ENCODE measurements at regions not wholly inside any gene's neighbourhood (a gene's known extent, or its start where the extent isn't known, plus 50 kb on each side); places are given as distances from the start of the nearest gene placed in this dataset.

- Mint-ChIP-seq H3K27me3 (no peaks in the 10 kb centered on the region), H3K4me3 (no peak overlapping the region), H3K36me3 (ENCODE audit: low read depth) (no peaks in the 10 kb centered on the region), H3K9me3 (no peaks in the 10 kb centered on the region), H3K4me1 (ENCODE audit: low read depth) (no peaks in the 10 kb centered on the region), H3K27ac (no peak overlapping the region)
- intact Hi-C loops (cut with micrococcal nuclease) = no loop called here
Observed at GRCh38 chr5:89473196-89473595, 590.2 kb upstream of the MEF2C start.

GRCh38 chr5:89471541-89471940 is 588.6 kb upstream of the MEF2C start:
- H3K4me3 Mint-ChIP-seq = no peak overlapping the region
- intact Hi-C loops (cut with micrococcal nuclease) = no loop called here

GRCh38 chr5:89471115-89471514 is 588.1 kb upstream of the MEF2C start:
- H3K4me1 Mint-ChIP-seq (ENCODE audit: low read depth) = no peaks in the 10 kb centered on the region
- H3K36me3 Mint-ChIP-seq (ENCODE audit: low read depth) = no peaks in the 10 kb centered on the region
- no peaks in the 10 kb centered on the region for H3K9me3 Mint-ChIP-seq
- intact Hi-C loops (cut with micrococcal nuclease) = no loop called here
- H3K4me3 Mint-ChIP-seq = no peak overlapping the region
- H3K27me3 Mint-ChIP-seq = no peaks in the 10 kb centered on the region
- no peak overlapping the region for H3K27ac Mint-ChIP-seq

More at GRCh38 chr5:89471541-89471940, 588.6 kb upstream of the MEF2C start:
- Mint-ChIP-seq H3K36me3 (ENCODE audit: low read depth) (no peaks in the 10 kb centered on the region), H3K27ac (no peak overlapping the region), H3K27me3 (no peaks in the 10 kb centered on the region), H3K4me1 (ENCODE audit: low read depth) (no peaks in the 10 kb centered on the region), H3K9me3 (no peaks in the 10 kb centered on the region)

- H3K9me3 Mint-ChIP-seq = no peaks in the 10 kb centered on the region
- no peaks in the 10 kb centered on the region for H3K4me1 Mint-ChIP-seq (ENCODE audit: low read depth)
- no peaks in the 10 kb centered on the region for H3K27me3 Mint-ChIP-seq
- intact Hi-C loops (cut with micrococcal nuclease) = no loop called here
- no peak overlapping the region for H3K4me3 Mint-ChIP-seq
- H3K36me3 Mint-ChIP-seq (ENCODE audit: low read depth) = no peaks in the 10 kb centered on the region
- H3K27ac Mint-ChIP-seq = no peak overlapping the region
Observed at GRCh38 chr5:89470658-89471057, 587.7 kb upstream of the MEF2C start.

- H3K4me1 Mint-ChIP-seq (ENCODE audit: low read depth) = peaks cover 23% of the 10 kb centered on the region
- H3K9me3 Mint-ChIP-seq = peaks cover 10% of the 10 kb centered on the region
- no peaks in the 10 kb centered on the region for H3K36me3 Mint-ChIP-seq (ENCODE audit: low read depth)
- H3K4me3 Mint-ChIP-seq = no peak overlapping the region
- intact Hi-C loops (cut with micrococcal nuclease) = no loop called here
- H3K27ac Mint-ChIP-seq = peak overlapping the region; percentile 33
- H3K27me3 Mint-ChIP-seq = no peaks in the 10 kb centered on the region
Observed at GRCh38 chr5:89458332-89458656, 575.3 kb upstream of the MEF2C start.

GRCh38 chr5:89457411-89458331 is 574.7 kb upstream of the MEF2C start:
- intact Hi-C loops (cut with micrococcal nuclease) = no loop called here
- Mint-ChIP-seq H3K36me3 (ENCODE audit: low read depth) (no peaks in the 10 kb centered on the region), H3K27me3 (no peaks in the 10 kb centered on the region), H3K4me1 (ENCODE audit: low read depth) (peaks cover 23% of the 10 kb centered on the region), H3K4me3 (no peak overlapping the region), H3K27ac (peak overlapping the region; percentile 33), H3K9me3 (peaks cover 10% of the 10 kb centered on the region)

GRCh38 chr5:89452081-89452480 is 569.1 kb upstream of the MEF2C start:
- H3K27me3 Mint-ChIP-seq = no peaks in the 10 kb centered on the region
- H3K4me1 Mint-ChIP-seq (ENCODE audit: low read depth) = peaks cover 8% of the 10 kb centered on the region
- no peak overlapping the region for H3K27ac Mint-ChIP-seq
- H3K36me3 Mint-ChIP-seq (ENCODE audit: low read depth) = no peaks in the 10 kb centered on the region
- intact Hi-C loops (cut with micrococcal nuclease) = no loop called here
- H3K4me3 Mint-ChIP-seq = no peak overlapping the region
- peaks cover 10% of the 10 kb centered on the region for H3K9me3 Mint-ChIP-seq

- Mint-ChIP-seq H3K36me3 (ENCODE audit: low read depth) (no peaks in the 10 kb centered on the region), H3K4me3 (no peak overlapping the region), H3K27me3 (no peaks in the 10 kb centered on the region), H3K4me1 (ENCODE audit: low read depth) (peaks cover 6% of the 10 kb centered on the region), H3K27ac (no peak overlapping the region), H3K9me3 (peaks cover 10% of the 10 kb centered on the region)
- intact Hi-C loops (cut with micrococcal nuclease) = no loop called here
Observed at GRCh38 chr5:89451263-89451662, 568.3 kb upstream of the MEF2C start.

GRCh38 chr5:89450149-89450538 is 567.2 kb upstream of the MEF2C start:
- H3K36me3 Mint-ChIP-seq (ENCODE audit: low read depth) = no peaks in the 10 kb centered on the region
- no peak overlapping the region for H3K27ac Mint-ChIP-seq
- intact Hi-C loops (cut with micrococcal nuclease) = no loop called here
- no peak overlapping the region for H3K4me3 Mint-ChIP-seq
- H3K9me3 Mint-ChIP-seq = peaks cover 10% of the 10 kb centered on the region
- H3K27me3 Mint-ChIP-seq = no peaks in the 10 kb centered on the region
- H3K4me1 Mint-ChIP-seq (ENCODE audit: low read depth) = peaks cover 5% of the 10 kb centered on the region

- Mint-ChIP-seq H3K4me3 (no peak overlapping the region), H3K9me3 (peaks cover 10% of the 10 kb centered on the region), H3K27ac (no peak overlapping the region), H3K36me3 (ENCODE audit: low read depth) (no peaks in the 10 kb centered on the region), H3K4me1 (ENCODE audit: low read depth) (peaks cover 2% of the 10 kb centered on the region), H3K27me3 (no peaks in the 10 kb centered on the region)
- intact Hi-C loops (cut with micrococcal nuclease) = no loop called here
Observed at GRCh38 chr5:89449392-89450148, 566.6 kb upstream of the MEF2C start.

- Mint-ChIP-seq H3K9me3 (no peaks in the 10 kb centered on the region), H3K27ac (no peak overlapping the region), H3K36me3 (ENCODE audit: low read depth) (no peaks in the 10 kb centered on the region), H3K4me1 (ENCODE audit: low read depth) (peaks cover 12% of the 10 kb centered on the region), H3K4me3 (no peak overlapping the region), H3K27me3 (no peaks in the 10 kb centered on the region)
- intact Hi-C loops (cut with micrococcal nuclease) = no loop called here
Observed at GRCh38 chr5:89447027-89447426, 564.0 kb upstream of the MEF2C start.

- no peaks in the 10 kb centered on the region for H3K9me3 Mint-ChIP-seq
- H3K4me1 Mint-ChIP-seq (ENCODE audit: low read depth) = peaks cover 16% of the 10 kb centered on the region
- H3K27ac Mint-ChIP-seq = no peak overlapping the region
Observed at GRCh38 chr5:89445106-89445745, 562.2 kb upstream of the MEF2C start.

GRCh38 chr5:89444088-89444487 is 561.1 kb upstream of the MEF2C start:
- Mint-ChIP-seq H3K27ac (no peak overlapping the region), H3K27me3 (no peaks in the 10 kb centered on the region), H3K4me1 (ENCODE audit: low read depth) (peaks cover 16% of the 10 kb centered on the region), H3K36me3 (ENCODE audit: low read depth) (no peaks in the 10 kb centered on the region), H3K9me3 (no peaks in the 10 kb centered on the region), H3K4me3 (no peak overlapping the region)
- intact Hi-C loops (cut with micrococcal nuclease) = no loop called here

More at GRCh38 chr5:89445106-89445745, 562.2 kb upstream of the MEF2C start:
- H3K36me3 Mint-ChIP-seq (ENCODE audit: low read depth) = no peaks in the 10 kb centered on the region
- H3K27me3 Mint-ChIP-seq = no peaks in the 10 kb centered on the region
- intact Hi-C loops (cut with micrococcal nuclease) = no loop called here
- H3K4me3 Mint-ChIP-seq = no peak overlapping the region

- peaks cover 16% of the 10 kb centered on the region for H3K4me1 Mint-ChIP-seq (ENCODE audit: low read depth)
- H3K4me3 Mint-ChIP-seq = no peak overlapping the region
- H3K9me3 Mint-ChIP-seq = no peaks in the 10 kb centered on the region
- no peaks in the 10 kb centered on the region for H3K36me3 Mint-ChIP-seq (ENCODE audit: low read depth)
- H3K27me3 Mint-ChIP-seq = no peaks in the 10 kb centered on the region
- intact Hi-C loops (cut with micrococcal nuclease) = no loop called here
- no peak overlapping the region for H3K27ac Mint-ChIP-seq
Observed at GRCh38 chr5:89443508-89443907, 560.5 kb upstream of the MEF2C start.
